Chondrocyte (in vitro differentiated cells): ENCODE measurements at regions not wholly inside any gene's neighbourhood (a gene's known extent, or its start where the extent isn't known, plus 50 kb on each side); places are given as distances from the start of the nearest gene placed in this dataset.
"Not testable (repeated sequence)": the region's sequence is repeated elsewhere in the genome, so short reads cannot be mapped to it uniquely, and the experiment has no call there.

Source experiments
- DNase-seq: peaks from one replicate; pipeline ENCODE4 v3.0.0; 2021; ENCODE audit warnings: mixed read lengths, low spot score
- H3K27ac Mint-ChIP-seq: one replicate; pipeline ENCODE4 v1.8.0; 2021; ENCODE audit warnings: mild to moderate bottlenecking, moderate library complexity, mixed read lengths; ENCODE audit not compliant: unreplicated experiment
- H3K27me3 Mint-ChIP-seq: 2 replicates; pipeline ENCODE4 v1.8.0; 2021; ENCODE audit warnings: low read depth, mixed read lengths
- H3K36me3 Mint-ChIP-seq: 2 replicates; pipeline ENCODE4 v1.8.0; 2021; ENCODE audit warnings: low read depth, mixed read lengths
- H3K4me1 Mint-ChIP-seq: 2 replicates; pipeline ENCODE4 v1.8.0; 2021; ENCODE audit warnings: low read depth, mild to moderate bottlenecking, mixed read lengths
- H3K4me3 Mint-ChIP-seq: one replicate; pipeline ENCODE4 v1.8.0; 2021; ENCODE audit warnings: mild to moderate bottlenecking, moderate library complexity, mixed read lengths; ENCODE audit not compliant: unreplicated experiment
- H3K9me3 Mint-ChIP-seq: 2 replicates; pipeline ENCODE4 v1.8.0; 2021; ENCODE audit warnings: low read depth, mixed read lengths
- TF ChIP-seq, protein P1 (sequence below): fragments of 200-600 bp; sonication (generic); IDR thresholded peaks from 2 replicates; pipeline ENCODE4 v1.5.0; 2021; ENCODE audit warnings: antibody characterized with exemption, mild to moderate bottlenecking, moderate library complexity

DNA sequence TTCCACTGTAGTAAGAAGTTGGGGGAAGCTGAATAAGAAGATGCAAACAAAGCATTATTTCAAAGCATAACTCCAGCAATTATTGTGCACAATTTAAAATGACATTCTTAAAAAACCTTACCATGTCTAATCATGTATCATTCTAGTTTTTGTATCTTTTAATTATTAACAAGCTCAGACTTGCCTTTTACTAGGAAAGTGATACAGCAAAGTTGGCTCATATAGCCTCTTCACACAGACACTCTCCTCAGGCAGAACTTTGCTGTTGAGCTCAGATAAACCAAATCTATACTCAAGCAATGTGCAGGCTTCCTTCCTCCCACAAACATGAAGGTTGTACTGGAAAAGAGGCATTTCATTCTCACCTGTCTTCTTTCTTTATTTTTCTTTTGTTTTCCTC is 358.7 kb upstream of the EMCN start:
- Mint-ChIP-seq H3K4me3 (no peak overlapping the region), H3K27ac (no peak overlapping the region), H3K36me3 (no peaks in the 10 kb centered on the region), H3K27me3 (no peaks in the 10 kb centered on the region), H3K4me1 (peaks cover 11% of the 10 kb centered on the region), H3K9me3 (peaks cover 2% of the 10 kb centered on the region)
- DNase-seq, result no peak
- TF ChIP-seq, protein P1, sequence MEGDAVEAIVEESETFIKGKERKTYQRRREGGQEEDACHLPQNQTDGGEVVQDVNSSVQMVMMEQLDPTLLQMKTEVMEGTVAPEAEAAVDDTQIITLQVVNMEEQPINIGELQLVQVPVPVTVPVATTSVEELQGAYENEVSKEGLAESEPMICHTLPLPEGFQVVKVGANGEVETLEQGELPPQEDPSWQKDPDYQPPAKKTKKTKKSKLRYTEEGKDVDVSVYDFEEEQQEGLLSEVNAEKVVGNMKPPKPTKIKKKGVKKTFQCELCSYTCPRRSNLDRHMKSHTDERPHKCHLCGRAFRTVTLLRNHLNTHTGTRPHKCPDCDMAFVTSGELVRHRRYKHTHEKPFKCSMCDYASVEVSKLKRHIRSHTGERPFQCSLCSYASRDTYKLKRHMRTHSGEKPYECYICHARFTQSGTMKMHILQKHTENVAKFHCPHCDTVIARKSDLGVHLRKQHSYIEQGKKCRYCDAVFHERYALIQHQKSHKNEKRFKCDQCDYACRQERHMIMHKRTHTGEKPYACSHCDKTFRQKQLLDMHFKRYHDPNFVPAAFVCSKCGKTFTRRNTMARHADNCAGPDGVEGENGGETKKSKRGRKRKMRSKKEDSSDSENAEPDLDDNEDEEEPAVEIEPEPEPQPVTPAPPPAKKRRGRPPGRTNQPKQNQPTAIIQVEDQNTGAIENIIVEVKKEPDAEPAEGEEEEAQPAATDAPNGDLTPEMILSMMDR, result no peak

DNA sequence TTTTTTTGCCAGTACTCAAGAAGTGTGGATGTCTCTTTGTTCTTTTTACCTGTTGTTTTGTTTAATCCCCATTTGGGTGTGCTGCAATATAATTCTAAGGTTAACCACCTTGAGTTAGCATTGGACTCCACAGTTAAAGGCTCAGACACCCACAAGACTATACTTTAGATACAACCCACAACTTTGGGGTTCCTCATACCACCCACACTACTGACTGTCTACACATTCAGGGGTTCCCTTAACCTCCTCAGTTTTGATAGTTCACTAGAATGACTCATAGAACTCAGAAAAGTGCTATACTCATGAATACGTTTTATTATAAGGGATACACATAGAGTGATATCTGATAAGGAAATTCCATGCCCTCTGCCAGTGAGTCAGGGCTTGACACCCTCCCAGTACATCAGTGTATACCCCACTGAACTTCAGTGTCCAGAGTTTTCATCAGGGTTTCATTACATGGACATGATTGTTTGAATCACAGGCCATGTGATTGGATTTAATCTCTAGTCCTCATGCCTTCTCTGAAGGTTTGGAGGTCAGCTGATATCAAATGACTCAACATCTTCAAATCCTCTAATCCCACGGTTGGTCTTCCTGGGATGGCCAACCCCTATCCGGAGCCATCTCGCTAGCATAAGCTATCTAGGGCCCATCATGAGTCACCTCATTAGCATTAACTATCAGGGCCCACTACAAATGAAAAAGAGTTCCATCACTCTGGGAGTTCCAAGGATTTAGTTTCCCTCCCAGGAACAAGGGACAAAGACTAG is 357.7 kb upstream of the EMCN start:
- Mint-ChIP-seq H3K36me3 (no peaks in the 10 kb centered on the region), H3K9me3 (peaks cover 2% of the 10 kb centered on the region), H3K4me3 (no peak overlapping the region), H3K27ac (no peak overlapping the region), H3K4me1 (peaks cover 11% of the 10 kb centered on the region), H3K27me3 (no peaks in the 10 kb centered on the region)
- TF ChIP-seq, protein P1, result no peak
- no peak for DNase-seq

DNA sequence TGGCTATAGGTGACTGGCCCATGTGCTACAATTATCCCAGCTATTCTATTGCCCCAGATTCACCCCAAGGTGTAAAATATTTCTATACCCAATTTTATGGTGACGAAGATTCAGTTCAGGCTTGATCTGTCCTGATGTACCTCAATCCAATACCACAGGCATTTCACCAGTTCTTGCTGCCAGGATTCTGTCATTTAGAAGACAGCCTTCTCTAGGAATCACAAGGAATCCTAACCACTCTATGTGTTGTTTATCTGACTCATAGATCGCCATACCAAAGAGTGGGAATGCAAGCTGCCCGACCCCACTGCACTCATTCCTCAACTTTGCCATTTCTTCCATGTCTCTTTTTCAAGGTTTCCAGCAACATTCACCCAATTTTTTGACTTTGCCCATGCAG is 355.0 kb upstream of the EMCN start:
- DNase-seq, result no peak
- H3K9me3 Mint-ChIP-seq, result peaks cover 2% of the 10 kb centered on the region
- H3K27me3 Mint-ChIP-seq, result no peaks in the 10 kb centered on the region
- no peak overlapping the region for H3K4me3 Mint-ChIP-seq
- peaks cover 11% of the 10 kb centered on the region for H3K4me1 Mint-ChIP-seq
- TF ChIP-seq, protein P1, result no peak
- H3K36me3 Mint-ChIP-seq, result no peaks in the 10 kb centered on the region
- no peak overlapping the region for H3K27ac Mint-ChIP-seq

DNA sequence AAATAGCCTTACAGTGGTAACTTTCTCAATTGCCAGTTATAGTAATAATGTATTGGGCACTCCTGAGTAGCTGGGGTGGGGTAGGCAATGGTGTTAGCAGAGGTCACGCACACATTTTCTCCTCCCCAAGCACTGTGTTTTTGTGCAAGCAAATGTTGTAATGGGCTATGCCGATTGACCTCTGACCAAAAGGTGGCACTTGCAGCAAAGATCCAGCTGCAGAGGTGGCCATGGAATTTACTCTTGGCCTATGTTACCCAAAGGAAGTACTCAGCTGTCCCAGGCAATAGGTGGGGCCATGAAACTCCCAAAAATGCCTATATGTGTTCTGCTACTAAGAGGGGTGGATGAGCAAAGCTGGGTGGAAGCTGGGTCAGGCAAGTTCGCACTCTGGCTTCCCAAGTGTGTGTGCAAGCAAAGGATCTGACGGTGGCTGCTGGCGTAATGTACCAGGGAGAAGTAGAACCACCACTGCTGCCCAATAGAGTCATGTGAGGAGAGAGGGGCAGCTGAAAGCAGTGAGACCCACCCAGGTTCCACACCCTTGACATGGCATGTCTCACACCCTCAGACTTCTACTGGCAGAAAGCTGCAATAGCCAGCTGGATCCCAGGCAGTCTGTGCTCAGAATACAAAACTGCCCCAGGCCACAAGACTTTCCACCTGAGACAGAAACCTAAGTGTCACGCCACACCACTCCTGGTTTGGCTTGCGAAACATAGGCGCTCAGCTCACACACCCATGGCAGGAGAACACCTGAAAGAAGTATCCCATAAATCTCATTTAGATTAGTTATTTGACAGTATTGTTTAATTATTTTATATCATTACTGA is 353.3 kb upstream of the EMCN start:
- TF ChIP-seq, protein P1, result no peak
- H3K27me3 Mint-ChIP-seq, result no peaks in the 10 kb centered on the region
- no peak for DNase-seq
- H3K4me3 Mint-ChIP-seq, result no peak overlapping the region
- H3K4me1 Mint-ChIP-seq, result peaks cover 8% of the 10 kb centered on the region
- peaks cover 9% of the 10 kb centered on the region for H3K9me3 Mint-ChIP-seq
- no peak overlapping the region for H3K27ac Mint-ChIP-seq
- H3K36me3 Mint-ChIP-seq, result peaks cover 2% of the 10 kb centered on the region

DNA sequence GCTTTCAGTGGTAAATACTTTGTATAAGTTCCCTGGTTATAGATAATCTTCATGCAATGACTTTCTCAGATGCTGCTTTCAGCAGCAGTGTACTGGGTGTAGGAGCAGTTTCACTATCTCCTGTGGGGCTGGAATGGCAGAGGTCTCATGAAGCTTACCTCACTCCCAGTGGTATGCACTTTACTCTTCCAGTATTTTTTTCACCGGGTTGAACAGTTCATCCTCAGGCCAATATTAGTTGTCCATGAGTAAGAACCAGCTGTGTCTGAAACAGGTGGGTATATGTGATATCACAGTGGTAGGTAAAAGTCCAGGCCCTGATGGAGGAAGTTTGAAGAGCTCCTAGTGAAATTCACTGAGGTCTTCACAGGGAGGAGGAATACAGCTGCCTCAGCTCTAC is 351.5 kb upstream of the EMCN start:
- no peak overlapping the region for H3K27ac Mint-ChIP-seq
- H3K9me3 Mint-ChIP-seq, result peaks cover 19% of the 10 kb centered on the region

DNA sequence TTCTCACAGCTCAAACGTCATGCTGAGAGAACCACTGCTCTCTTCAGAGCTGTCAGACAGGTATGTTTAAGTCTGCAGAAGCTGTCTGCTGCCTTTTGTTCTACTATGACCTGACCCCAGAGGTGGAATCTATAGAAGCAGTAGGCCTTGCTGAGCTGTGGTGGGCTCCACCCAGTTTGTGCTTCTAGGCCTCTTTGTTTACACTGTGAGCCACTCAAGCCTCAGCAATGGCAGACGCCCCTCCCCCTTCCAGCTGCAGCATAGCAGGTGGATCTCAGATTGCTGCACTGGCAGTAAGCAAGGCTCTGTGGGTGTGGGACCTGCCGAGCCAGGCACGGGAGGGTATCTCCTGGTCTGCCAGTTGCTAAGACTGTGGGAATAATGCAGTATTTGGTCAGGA is 350.5 kb upstream of the EMCN start:
- H3K27me3 Mint-ChIP-seq, H3K27ac Mint-ChIP-seq, DNase-seq, H3K4me1 Mint-ChIP-seq, H3K4me3 Mint-ChIP-seq, H3K36me3 Mint-ChIP-seq: not testable (repeated sequence)
- peaks cover 28% of the 10 kb centered on the region for H3K9me3 Mint-ChIP-seq

More for the DNA sequence above, 351.5 kb upstream of the EMCN start:
- TF ChIP-seq, protein P1, result no peak
- Mint-ChIP-seq H3K4me1 (peaks cover 8% of the 10 kb centered on the region), H3K27me3 (peaks cover 2% of the 10 kb centered on the region), H3K4me3 (no peak overlapping the region), H3K36me3 (peaks cover 2% of the 10 kb centered on the region)
- no peak for DNase-seq
